Caco-2 (cell line): ENCODE measurements at regions not wholly inside any gene's neighbourhood (a gene's known extent, or its start where the extent isn't known, plus 50 kb on each side); places are given as distances from the start of the nearest gene placed in this dataset.

Source experiments
- BruUV-seq: library from RNA; stranded (reverse); fragments of 400-500 nt; replicated peaks from 2 replicates; lab custom pipeline; 2021; lab: Mats Ljungman, UMichigan
- CTCF ChIA-PET: fragments of 300-600 bp; sonication (Branson Sonifier 250); formaldehyde crosslinking; loops from one replicate; lab custom pipeline; 2022; ENCODE audit warnings: antibody characterized with exemption; lab: Charles Lee
- POLR2A ChIA-PET: fragments of 300-600 bp; sonication (Branson Sonifier 250); formaldehyde crosslinking; loops from one replicate; lab custom pipeline; 2022; ENCODE audit warnings: antibody characterized with exemption; lab: Charles Lee
- DNase-seq, 2 experiments: peaks; one replicate each; pipeline versions ENCODE4 v3.0.0 to v3.0.0-alpha.2; 2020 to 2022
- H3K27me3 ChIP-seq: replicated peaks from 2 replicates; pipeline ENCODE4 v1.6.0; 2011; ENCODE audit warnings: low read length; ENCODE audit not compliant: control insufficient read depth, insufficient read depth
- H3K36me3 ChIP-seq: 2 replicates; pipeline ENCODE4 v1.5.1; 2011; ENCODE audit warnings: low read length; ENCODE audit not compliant: control insufficient read depth, insufficient read depth
- H3K4me1 ChIP-seq: fragments of 250-450 bp; sonication (Bioruptor Pico); 2 replicates; pipeline ENCODE4 v1.5.1; 2020; ENCODE audit warnings: mild to moderate bottlenecking
- H3K4me3 ChIP-seq: 2 replicates; pipeline ENCODE4 v1.5.1; 2011; ENCODE audit warnings: low read depth, mild to moderate bottlenecking, control low read depth, low read length
- H3K9me3 ChIP-seq: fragments of 250-450 bp; sonication (Bioruptor Pico); 2 replicates; pipeline ENCODE4 v1.5.1; 2020; ENCODE audit warnings: mild to moderate bottlenecking, moderate library complexity
- H3K27ac Mint-ChIP-seq: one replicate; pipeline ENCODE4 v1.8.0; 2022; ENCODE audit warnings: mixed read lengths; ENCODE audit not compliant: unreplicated experiment
- H3K27me3 Mint-ChIP-seq: one replicate; pipeline ENCODE4 v1.8.0; 2022; ENCODE audit warnings: mixed read lengths; ENCODE audit not compliant: insufficient read depth, unreplicated experiment
- H3K36me3 Mint-ChIP-seq: one replicate; pipeline ENCODE4 v1.8.0; 2022; ENCODE audit warnings: mild to moderate bottlenecking, mixed read lengths; ENCODE audit not compliant: insufficient read depth, unreplicated experiment
- H3K4me1 Mint-ChIP-seq: one replicate; pipeline ENCODE4 v1.8.0; 2022; ENCODE audit warnings: low read depth, mixed read lengths; ENCODE audit not compliant: unreplicated experiment
- H3K4me3 Mint-ChIP-seq: one replicate; pipeline ENCODE4 v1.8.0; 2022; ENCODE audit warnings: mild to moderate bottlenecking, moderate library complexity, mixed read lengths; ENCODE audit not compliant: unreplicated experiment
- H3K9me3 Mint-ChIP-seq: one replicate; pipeline ENCODE4 v1.8.0; 2022; ENCODE audit warnings: mixed read lengths; ENCODE audit not compliant: unreplicated experiment
- intact Hi-C: fragments of 100-400 bp; cut with micrococcal nuclease; formaldehyde crosslinking; loops from one replicate; pipeline ENCODE4 v1.10.0; 2022; ENCODE audit not compliant: unreplicated experiment
- TF ChIP-seq, protein P1 (sequence below), 2 experiments: fragments of 200-600 bp in 1 of 2; IDR thresholded peaks; 1 replicate in 1 of 2; 2 replicates in 1 of 2; pipeline versions ENCODE4 v1.5.1 to v1.8.0; 2011 to 2022; ENCODE audit warnings: antibody characterized with exemption in 1 of 2, control low read depth in 1 of 2, inconsistent platforms in 1 of 2, low read depth in 1 of 2, low read length in 1 of 2, mild to moderate bottlenecking in 1 of 2, moderate library complexity in 1 of 2; ENCODE audit not compliant: insufficient read depth in 1 of 2, severe bottlenecking in 1 of 2, unreplicated experiment in 1 of 2

DNA sequence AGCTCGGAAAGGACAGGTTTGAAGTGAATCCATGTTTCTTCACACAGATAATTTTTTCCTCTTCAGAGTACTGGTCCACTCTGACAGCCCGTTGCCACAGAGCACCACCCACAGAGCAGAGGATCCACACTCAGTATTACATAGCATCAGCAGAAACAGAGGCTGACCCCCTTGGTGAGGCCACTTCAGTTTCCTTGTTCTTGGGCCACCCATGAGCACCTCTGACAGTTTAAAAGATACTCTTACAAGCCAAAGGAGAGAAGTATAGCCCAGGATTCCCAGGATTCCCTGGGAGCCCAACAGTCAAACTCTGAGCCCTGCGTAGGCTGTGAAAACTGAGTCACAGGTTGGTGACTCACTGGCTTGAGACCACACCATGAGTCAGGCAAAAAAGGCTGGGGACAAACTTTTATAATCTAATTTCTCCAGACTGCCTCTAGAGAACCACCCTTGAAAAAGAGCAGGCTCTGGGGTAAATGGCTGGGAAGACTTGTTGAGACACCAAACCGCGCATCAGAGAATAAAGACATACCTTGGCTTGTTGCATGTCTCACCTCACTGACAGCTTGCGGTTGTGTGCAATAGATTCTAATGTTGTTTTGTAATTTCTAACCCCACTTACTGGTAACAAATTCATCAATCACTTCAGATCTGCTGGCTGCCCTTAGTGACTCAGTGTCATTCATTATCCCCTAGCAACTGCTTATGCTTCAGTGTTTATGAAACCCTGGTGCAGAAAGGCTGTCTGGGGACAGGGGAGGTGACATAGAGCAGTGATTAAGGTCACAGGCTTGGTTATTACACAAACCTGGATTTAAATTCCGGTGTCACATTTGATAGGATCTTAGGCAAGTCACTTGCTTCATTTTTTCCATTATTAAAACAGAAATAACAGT is 56.9 kb upstream of the PRSS23 start:
- Mint-ChIP-seq H3K27me3 (no peaks in the 10 kb centered on the region), H3K9me3 (peaks cover 9% of the 10 kb centered on the region), H3K36me3 (no peaks in the 10 kb centered on the region), H3K4me1 (peaks cover 65% of the 10 kb centered on the region), H3K27ac (no peak overlapping the region), H3K4me3 (no peak overlapping the region)
- H3K4me3 ChIP-seq: no peak overlapping the region
- H3K36me3 ChIP-seq: no peaks in the 10 kb centered on the region
- ChIA-PET POLR2A (no interaction called here), CTCF (interaction anchor here (0.5 kb wide), 1 partner anchor 593 kb away, joined by 3 read pairs; no protein-coding TSS in a partner anchor)
- H3K4me1 ChIP-seq: peaks cover 78% of the 10 kb centered on the region
- H3K9me3 ChIP-seq: no peaks in the 10 kb centered on the region; the same call in 1 of the 2 replicates
- no peak for DNase-seq
- intact Hi-C loops: no loop called here
- no TSS peak for BruUV-seq
- no peaks in the 10 kb centered on the region for H3K27me3 ChIP-seq
- TF ChIP-seq, protein P1, sequence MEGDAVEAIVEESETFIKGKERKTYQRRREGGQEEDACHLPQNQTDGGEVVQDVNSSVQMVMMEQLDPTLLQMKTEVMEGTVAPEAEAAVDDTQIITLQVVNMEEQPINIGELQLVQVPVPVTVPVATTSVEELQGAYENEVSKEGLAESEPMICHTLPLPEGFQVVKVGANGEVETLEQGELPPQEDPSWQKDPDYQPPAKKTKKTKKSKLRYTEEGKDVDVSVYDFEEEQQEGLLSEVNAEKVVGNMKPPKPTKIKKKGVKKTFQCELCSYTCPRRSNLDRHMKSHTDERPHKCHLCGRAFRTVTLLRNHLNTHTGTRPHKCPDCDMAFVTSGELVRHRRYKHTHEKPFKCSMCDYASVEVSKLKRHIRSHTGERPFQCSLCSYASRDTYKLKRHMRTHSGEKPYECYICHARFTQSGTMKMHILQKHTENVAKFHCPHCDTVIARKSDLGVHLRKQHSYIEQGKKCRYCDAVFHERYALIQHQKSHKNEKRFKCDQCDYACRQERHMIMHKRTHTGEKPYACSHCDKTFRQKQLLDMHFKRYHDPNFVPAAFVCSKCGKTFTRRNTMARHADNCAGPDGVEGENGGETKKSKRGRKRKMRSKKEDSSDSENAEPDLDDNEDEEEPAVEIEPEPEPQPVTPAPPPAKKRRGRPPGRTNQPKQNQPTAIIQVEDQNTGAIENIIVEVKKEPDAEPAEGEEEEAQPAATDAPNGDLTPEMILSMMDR (IDR thresholded peaks at IDR 0.05; ENCODE audit: insufficient read depth in 1 of 2, low read depth in 1 of 2, low read length in 1 of 2, severe bottlenecking in 1 of 2, unreplicated experiment in 1 of 2): no peak

DNA sequence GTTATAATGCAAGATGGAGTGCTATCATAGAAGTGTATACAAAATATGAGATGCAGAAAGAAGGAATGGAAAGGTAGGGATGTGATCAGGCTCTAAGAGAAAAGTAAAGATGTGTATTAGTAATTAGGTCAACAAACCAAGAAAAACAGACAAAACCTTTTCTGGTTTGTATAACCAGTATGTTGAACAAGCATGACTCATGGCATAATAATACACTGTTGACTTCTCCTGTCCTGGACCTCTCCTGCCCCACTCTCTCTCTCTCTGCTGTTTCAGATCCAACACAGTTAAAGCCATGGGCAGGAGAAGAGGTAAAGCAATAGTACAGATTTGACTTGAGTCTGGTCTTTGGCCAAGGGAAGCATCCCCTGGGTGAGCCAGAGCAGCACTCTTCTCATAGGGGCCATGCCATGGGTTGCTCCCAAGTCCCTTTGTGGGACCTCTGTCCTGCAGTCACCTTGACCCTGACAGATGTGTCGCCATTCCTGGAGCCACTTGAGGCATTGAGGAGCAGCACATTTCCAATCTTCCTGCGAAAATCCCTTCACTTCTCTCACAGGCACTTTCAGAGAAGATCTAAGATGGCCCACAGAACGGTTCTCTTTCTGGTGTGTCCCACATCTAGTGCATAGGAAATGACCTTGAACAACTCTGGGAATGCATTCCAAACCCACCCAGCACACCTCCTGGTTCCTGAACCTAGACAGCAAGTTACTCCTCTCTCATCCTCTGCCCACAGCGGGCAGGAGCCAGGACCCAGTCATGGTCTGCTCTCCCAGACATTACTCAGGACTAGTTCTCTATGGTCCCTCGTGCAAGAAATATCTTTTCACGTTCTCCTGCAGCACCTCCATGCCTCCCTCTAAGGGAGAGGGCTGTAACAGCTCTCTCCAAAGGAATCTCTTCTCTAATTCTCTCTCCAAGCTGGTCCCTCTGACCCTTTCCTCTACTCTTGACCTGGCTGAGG is 58.2 kb upstream of the PRSS23 start:
- POLR2A ChIA-PET: no interaction called here

More for the DNA sequence above, 58.2 kb upstream of the PRSS23 start:
- Mint-ChIP-seq H3K4me3 (no peak overlapping the region), H3K4me1 (peaks cover 68% of the 10 kb centered on the region), H3K27ac (peak overlapping the region; percentile 97), H3K27me3 (no peaks in the 10 kb centered on the region), H3K36me3 (peaks cover 5% of the 10 kb centered on the region), H3K9me3 (peaks cover 9% of the 10 kb centered on the region)
- CTCF ChIA-PET: no interaction called here
- Histone ChIP-seq H3K4me3 (no peak overlapping the region), H3K9me3 (no peaks in the 10 kb centered on the region; the same call in 1 of the 2 replicates), H3K4me1 (peaks cover 78% of the 10 kb centered on the region), H3K27me3 (no peaks in the 10 kb centered on the region), H3K36me3 (no peaks in the 10 kb centered on the region)
- intact Hi-C loops: loop anchor here (2.0 kb wide), 5 partner anchors 23 to 69 kb away; partner anchors contain the start of genes ME3 and PRSS23
- BruUV-seq: no TSS peak
- DNase-seq: peak in 1 of 2 experiments; percentile 53
- TF ChIP-seq, protein P1 (IDR thresholded peaks at IDR 0.05; ENCODE audit: insufficient read depth in 1 of 2, low read depth in 1 of 2, low read length in 1 of 2, severe bottlenecking in 1 of 2, unreplicated experiment in 1 of 2): no peak
